CD4-positive, CD25-positive, alpha-beta regulatory T cell (primary cell): ENCODE measurements at regions not wholly inside any gene's neighbourhood (a gene's known extent, or its start where the extent isn't known, plus 50 kb on each side); places are given as distances from the start of the nearest gene placed in this dataset.
A peak's percentile ranks its signal among the peaks of the same experiment; 100 is the strongest.

ENCODE experiments used
- ATAC-seq, 2 donors: fragments of 150-1000 bp; cut with Tn5 transposase; one replicate each; pipeline ENCODE4 v1.10.0; 2021; ENCODE audit warnings: low read depth in 2 of 2, moderate number of reproducible peaks in 2 of 2, moderate library complexity in 1 of 2
- DNase-seq, 3 donors: peaks; one replicate each; pipeline versions ENCODE4 v3.0.0 to v3.0.0-alpha.2; 2012 to 2022; ENCODE audit warnings: mixed read lengths in 1 of 3
- H3K27ac ChIP-seq: one replicate; pipeline ENCODE4 v1.7.0; 2013; ENCODE audit warnings: mild to moderate bottlenecking, low read length; ENCODE audit not compliant: insufficient read depth, poor library complexity, severe bottlenecking
- H3K27me3 ChIP-seq: one replicate; pipeline ENCODE4 v1.7.0; 2013; ENCODE audit warnings: low read length; ENCODE audit not compliant: control insufficient read depth, insufficient read depth
- H3K36me3 ChIP-seq: one replicate; pipeline ENCODE4 v1.7.0; 2013; ENCODE audit warnings: mild to moderate bottlenecking, low read length, moderate library complexity; ENCODE audit not compliant: control insufficient read depth, insufficient read depth
- H3K4me1 ChIP-seq: 2 replicates; pipeline ENCODE4 v1.7.0; 2013; ENCODE audit warnings: mild to moderate bottlenecking, low read length; ENCODE audit not compliant: insufficient read depth, control insufficient read depth, poor library complexity, severe bottlenecking
- H3K4me3 ChIP-seq: one replicate; pipeline ENCODE4 v1.7.0; 2013; ENCODE audit warnings: low read depth, mild to moderate bottlenecking, low read length, moderate library complexity
- H3K9me3 ChIP-seq, 2 experiments: 1 replicate in 1 of 2; 2 replicates in 1 of 2; pipeline ENCODE4 v1.7.0; 2013; ENCODE audit warnings: low read length in 2 of 2, mild to moderate bottlenecking in 1 of 2, moderate library complexity in 1 of 2; ENCODE audit not compliant: control insufficient read depth in 2 of 2
- H3K27ac Mint-ChIP-seq, 3 donors: one replicate each; pipeline ENCODE4 v1.8.0; 2020 to 2022; ENCODE audit warnings: mild to moderate bottlenecking in 3 of 3, mixed read lengths in 3 of 3, moderate library complexity in 2 of 3
- H3K27me3 Mint-ChIP-seq: one replicate; pipeline ENCODE4 v1.8.0; 2022; ENCODE audit warnings: mild to moderate bottlenecking, mixed read lengths
- H3K36me3 Mint-ChIP-seq: one replicate; pipeline ENCODE4 v1.8.0; 2020; ENCODE audit warnings: mixed read lengths
- H3K4me1 Mint-ChIP-seq, 4 donors: one replicate each; pipeline ENCODE4 v1.8.0; 2020 to 2022; ENCODE audit warnings: mixed read lengths in 4 of 4, mild to moderate bottlenecking in 1 of 4
- H3K4me3 Mint-ChIP-seq, 4 donors: one replicate each; pipeline ENCODE4 v1.8.0; 2020 to 2022; ENCODE audit warnings: mild to moderate bottlenecking in 4 of 4, mixed read lengths in 4 of 4, moderate library complexity in 3 of 4
- H3K9me3 Mint-ChIP-seq, 7 donors: one replicate each; pipeline ENCODE4 v1.8.0; 2020 to 2022; ENCODE audit warnings: mixed read lengths in 7 of 7, mild to moderate bottlenecking in 3 of 7, moderate library complexity in 2 of 7

DNA sequence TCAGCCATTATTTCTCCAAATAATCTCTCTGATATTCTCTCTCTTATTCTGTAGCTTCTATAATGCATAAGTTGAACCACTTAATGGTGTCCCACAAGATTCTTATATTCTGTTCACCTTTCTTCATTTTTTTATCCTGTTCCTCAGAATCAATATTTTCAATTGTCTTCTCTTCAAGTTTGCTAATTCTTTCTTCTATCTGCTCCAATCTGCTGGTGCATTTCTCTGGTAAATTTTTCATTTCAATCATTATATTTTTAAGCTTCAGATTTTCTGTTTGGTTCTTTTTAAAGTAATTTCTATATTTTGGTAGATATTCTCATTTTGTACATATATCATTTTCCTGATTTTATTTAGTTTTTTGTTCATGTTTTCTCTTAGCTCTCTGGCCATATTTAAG is 272.6 kb downstream of the ZEB1 start:
- H3K27me3 ChIP-seq, result peaks cover under 1% of the 10 kb centered on the region
- peaks cover 6 to 10% of the 10 kb centered on the region in 2 experiments for H3K9me3 ChIP-seq
- no peaks in the 10 kb centered on the region for H3K4me1 ChIP-seq
- Mint-ChIP-seq H3K27ac (no peak overlapping the region), H3K4me3 (no peak overlapping the region), H3K4me1 (peaks cover 0 to 4% (median 0%) of the 10 kb centered on the region in 4 donors), H3K27me3 (peaks cover 28% of the 10 kb centered on the region), H3K36me3 (no peaks in the 10 kb centered on the region), H3K9me3 (peaks cover 2 to 25% (median 4%) of the 10 kb centered on the region in 7 donors)
- H3K36me3 ChIP-seq, result no peaks in the 10 kb centered on the region
- ATAC-seq, result no peak
- H3K27ac ChIP-seq, result no peak overlapping the region
- no peak overlapping the region for H3K4me3 ChIP-seq
- DNase-seq, result no peak

DNA sequence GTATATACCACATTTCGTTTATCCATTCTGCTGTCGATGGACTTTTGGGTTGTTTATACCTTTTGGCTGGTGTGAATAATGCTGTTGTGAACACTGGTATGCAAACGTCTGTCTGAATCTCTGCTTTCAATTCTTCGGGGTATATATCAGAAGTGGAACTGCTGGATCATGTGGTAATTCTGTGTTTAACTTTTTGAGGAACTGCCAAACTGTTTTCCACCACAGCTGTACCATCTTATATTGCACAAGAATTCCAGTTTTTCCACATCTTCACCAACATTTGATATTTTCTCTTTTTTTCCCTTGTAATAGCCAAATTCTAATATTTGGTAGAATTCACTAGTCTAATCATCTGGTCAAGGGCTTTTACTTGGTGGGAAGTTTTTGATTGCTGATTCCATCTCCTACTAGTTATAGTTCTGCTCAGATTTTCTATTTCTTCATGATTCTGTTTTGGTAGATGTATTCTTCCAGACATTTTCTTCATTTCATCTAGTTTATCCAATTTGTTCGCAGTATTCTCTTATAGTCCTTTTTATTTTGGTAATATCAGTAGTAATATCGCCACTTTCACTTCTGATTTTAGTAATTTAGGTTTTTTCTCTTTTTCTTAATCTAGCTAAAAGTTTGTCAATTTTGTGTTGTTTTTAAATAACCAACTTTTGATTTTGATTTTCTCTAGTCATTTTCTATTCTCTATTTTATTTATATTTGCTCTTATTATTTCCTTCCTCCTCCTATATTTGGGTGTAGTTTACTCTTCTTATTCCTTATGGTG is 271.2 kb downstream of the ZEB1 start:
- H3K4me3 ChIP-seq, result no peak overlapping the region
- peaks cover 0 to 4% (median 0%) of the 10 kb centered on the region in 4 donors for H3K4me1 Mint-ChIP-seq
- no peak overlapping the region for H3K27ac Mint-ChIP-seq
- H3K4me1 ChIP-seq, result no peaks in the 10 kb centered on the region
- ATAC-seq (no peak), DNase-seq (no peak)
- H3K36me3 ChIP-seq, result no peaks in the 10 kb centered on the region
- no peak overlapping the region for H3K4me3 Mint-ChIP-seq
- peaks cover 2 to 25% (median 4%) of the 10 kb centered on the region in 7 donors for H3K9me3 Mint-ChIP-seq
- peaks cover 5% of the 10 kb centered on the region for H3K27me3 ChIP-seq
- no peaks in the 10 kb centered on the region for H3K36me3 Mint-ChIP-seq
- H3K27ac ChIP-seq, result no peak overlapping the region
- H3K9me3 ChIP-seq, result peaks cover 6 to 10% of the 10 kb centered on the region in 2 experiments
- peaks cover 35% of the 10 kb centered on the region for H3K27me3 Mint-ChIP-seq

DNA sequence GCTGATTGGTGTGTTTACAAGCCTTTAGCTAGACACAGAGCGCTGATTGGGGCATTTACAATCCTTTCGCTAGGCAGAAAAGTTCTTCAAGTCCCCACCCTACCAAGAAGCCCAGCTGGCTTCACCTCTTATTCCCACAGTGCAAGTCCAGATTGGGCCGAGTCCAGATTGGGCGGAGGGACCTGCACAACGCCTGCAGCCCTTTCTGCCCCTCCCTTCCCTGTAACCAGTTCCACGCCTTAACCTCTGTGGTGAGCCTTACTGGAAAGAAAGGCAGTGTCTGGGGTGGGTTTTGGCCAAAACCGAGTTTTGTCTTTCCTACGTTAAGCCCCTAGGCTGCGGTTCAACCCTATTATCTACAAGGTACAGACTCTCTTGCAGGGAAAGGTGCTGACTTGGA is 268.7 kb downstream of the ZEB1 start:
- ATAC-seq (no peak), DNase-seq (no peak)
- H3K27ac ChIP-seq, result no peak overlapping the region
- peaks cover 5 to 9% of the 10 kb centered on the region in 2 experiments for H3K9me3 ChIP-seq
- peaks cover 5% of the 10 kb centered on the region for H3K27me3 ChIP-seq
- no peak overlapping the region for H3K4me3 ChIP-seq
- H3K4me1 ChIP-seq, result no peaks in the 10 kb centered on the region
- no peaks in the 10 kb centered on the region for H3K36me3 ChIP-seq
- Mint-ChIP-seq H3K4me3 (no peak overlapping the region), H3K4me1 (peaks cover 0 to 4% (median under 1%) of the 10 kb centered on the region in 4 donors), H3K36me3 (no peaks in the 10 kb centered on the region), H3K9me3 (peaks cover 2 to 17% (median 4%) of the 10 kb centered on the region in 7 donors), H3K27me3 (peaks cover 40% of the 10 kb centered on the region), H3K27ac (no peak overlapping the region)

DNA sequence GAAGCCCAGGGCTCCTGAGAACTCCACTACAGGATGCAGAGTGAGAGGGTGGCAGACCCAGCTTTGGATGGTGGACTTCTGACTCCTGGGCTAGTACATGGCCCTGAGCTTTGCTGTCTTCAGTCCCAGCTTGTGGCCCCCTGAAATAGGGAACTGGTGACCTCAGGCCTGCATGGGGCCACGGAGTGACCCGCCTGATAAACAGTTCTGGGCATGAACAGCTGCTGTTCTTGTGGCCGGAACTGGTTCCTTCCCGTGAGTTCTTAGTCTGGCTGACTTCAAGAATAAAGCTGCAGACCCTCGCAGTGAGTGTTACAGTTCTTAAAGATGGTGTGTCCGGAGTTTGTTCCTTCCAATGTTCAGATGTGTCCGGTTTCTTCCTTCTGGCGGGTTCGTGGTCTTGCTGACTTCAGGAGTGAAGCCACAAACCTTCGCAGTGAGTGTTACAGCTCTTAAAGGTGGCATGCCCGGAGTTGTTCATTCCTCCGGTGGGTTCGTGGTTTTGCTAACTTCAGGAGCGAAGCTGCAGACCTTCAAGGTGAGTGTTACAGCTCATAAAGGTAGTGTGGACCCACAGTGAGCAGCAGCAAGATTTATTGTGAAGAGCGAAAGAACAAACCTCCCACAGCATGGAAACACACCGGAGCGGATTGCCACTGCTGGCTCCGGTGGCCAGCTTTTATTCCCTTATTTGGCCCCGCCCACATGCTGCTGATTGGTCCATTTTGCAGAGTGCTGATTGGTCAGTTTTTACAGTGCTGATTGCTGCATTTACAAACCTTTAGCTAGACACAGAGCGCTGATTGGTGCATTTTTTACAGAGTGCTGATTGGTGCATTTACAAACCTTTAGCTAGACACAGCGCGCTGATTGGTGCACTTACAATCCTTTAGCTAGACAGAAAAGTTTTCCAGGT is 268.0 kb downstream of the ZEB1 start:
- Histone ChIP-seq H3K4me1 (no peaks in the 10 kb centered on the region), H3K4me3 (no peak overlapping the region), H3K27me3 (peaks cover 5% of the 10 kb centered on the region), H3K9me3 (peaks cover 1 to 2% of the 10 kb centered on the region in 2 experiments), H3K27ac (no peak overlapping the region), H3K36me3 (no peaks in the 10 kb centered on the region)
- no peak overlapping the region for H3K27ac Mint-ChIP-seq
- DNase-seq (no peak), ATAC-seq (no peak)
- H3K4me1 Mint-ChIP-seq, result peaks cover 0 to 4% (median under 1%) of the 10 kb centered on the region in 4 donors
- peaks cover 40% of the 10 kb centered on the region for H3K27me3 Mint-ChIP-seq
- H3K4me3 Mint-ChIP-seq, result peak overlapping the region in 1 of 4 donors; percentile 21
- peaks cover 2 to 13% (median 4%) of the 10 kb centered on the region in 7 donors for H3K9me3 Mint-ChIP-seq
- no peaks in the 10 kb centered on the region for H3K36me3 Mint-ChIP-seq

DNA sequence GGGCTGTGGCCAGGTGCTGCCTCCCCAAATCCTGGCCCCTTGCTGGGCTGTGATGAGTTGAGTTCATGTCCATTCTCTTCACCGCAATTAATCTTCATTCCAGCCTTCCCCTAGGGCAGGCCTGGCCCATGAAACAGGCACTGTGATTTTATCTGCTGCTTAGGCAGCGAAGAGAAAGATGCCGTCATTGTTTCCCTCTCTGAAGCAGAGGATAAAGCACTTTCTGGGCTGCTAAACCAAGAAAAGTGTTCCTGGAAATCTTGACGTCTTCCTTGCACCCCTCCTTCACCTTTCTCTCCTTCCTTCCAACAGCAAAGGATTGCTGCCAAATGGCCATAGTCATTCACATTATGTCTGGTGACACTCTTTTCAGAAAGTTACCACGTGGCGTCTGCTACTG is 265.9 kb downstream of the ZEB1 start:
- Histone ChIP-seq H3K27ac (no peak overlapping the region), H3K9me3 (no peaks in the 10 kb centered on the region), H3K4me3 (no peak overlapping the region), H3K4me1 (no peaks in the 10 kb centered on the region), H3K27me3 (peaks cover 5% of the 10 kb centered on the region), H3K36me3 (no peaks in the 10 kb centered on the region)
- Mint-ChIP-seq H3K4me1 (peaks cover 0 to 4% (median under 1%) of the 10 kb centered on the region in 4 donors), H3K36me3 (no peaks in the 10 kb centered on the region), H3K27ac (no peak overlapping the region), H3K9me3 (peaks cover 0 to 3% (median 0%) of the 10 kb centered on the region in 7 donors), H3K27me3 (peaks cover 27% of the 10 kb centered on the region), H3K4me3 (no peak overlapping the region)
- ATAC-seq, result no peak
- no peak for DNase-seq

DNA sequence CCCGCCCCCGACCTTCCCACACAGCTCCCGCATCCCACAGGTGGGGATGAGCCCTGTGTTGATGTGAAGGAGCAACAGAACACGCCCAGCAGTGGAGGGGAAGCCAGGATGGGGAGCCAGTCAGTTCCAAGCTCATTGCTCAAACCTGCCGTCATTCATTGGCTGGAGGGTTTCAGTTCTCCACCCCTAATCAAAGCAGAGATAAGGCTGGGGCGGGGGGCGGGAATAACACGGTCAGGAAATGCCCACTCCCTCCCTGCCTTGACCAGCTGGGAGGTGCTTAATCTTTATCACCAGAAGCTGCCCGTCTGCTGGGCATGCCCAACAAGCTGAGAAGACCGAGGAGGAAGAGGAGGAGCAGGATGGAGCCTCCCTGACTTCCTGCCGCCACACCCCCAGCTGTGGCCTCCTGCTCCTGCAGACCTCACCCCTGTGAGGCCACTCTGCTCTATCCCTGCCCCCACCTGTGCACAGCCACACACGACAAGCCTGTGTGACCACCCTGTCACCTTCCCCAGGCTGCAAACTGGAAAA is 265.1 kb downstream of the ZEB1 start:
- Histone ChIP-seq H3K27me3 (peaks cover 5% of the 10 kb centered on the region), H3K36me3 (no peaks in the 10 kb centered on the region), H3K4me3 (no peak overlapping the region), H3K4me1 (no peaks in the 10 kb centered on the region), H3K9me3 (no peaks in the 10 kb centered on the region), H3K27ac (no peak overlapping the region)
- Mint-ChIP-seq H3K27ac (no peak overlapping the region), H3K9me3 (peaks cover 0 to 3% (median 0%) of the 10 kb centered on the region in 7 donors), H3K4me1 (peaks cover 0 to 4% (median under 1%) of the 10 kb centered on the region in 4 donors), H3K4me3 (no peak overlapping the region), H3K27me3 (peaks cover 27% of the 10 kb centered on the region), H3K36me3 (no peaks in the 10 kb centered on the region)
- DNase-seq, result no peak
- ATAC-seq, result no peak

DNA sequence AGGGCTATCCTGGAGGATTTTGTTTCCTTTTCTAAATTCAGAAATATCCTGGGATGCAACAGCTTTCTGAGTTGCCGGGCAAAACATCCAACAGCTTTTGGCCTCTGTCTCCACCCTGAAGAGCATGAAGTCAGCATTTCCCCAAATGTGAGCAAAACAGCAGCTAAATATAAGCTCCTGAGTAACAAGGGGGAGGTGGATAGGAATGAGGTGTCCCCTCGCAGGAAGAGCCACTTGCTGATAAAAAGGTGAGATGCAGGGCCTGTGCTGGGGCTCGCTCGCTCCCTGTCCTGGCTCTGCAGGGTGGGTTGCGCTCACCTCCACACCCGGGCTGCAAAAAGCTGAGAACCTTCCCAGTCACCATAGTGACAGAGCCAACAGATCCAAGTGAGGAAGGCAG is 264.3 kb downstream of the ZEB1 start:
- Histone ChIP-seq H3K27ac (no peak overlapping the region), H3K36me3 (no peaks in the 10 kb centered on the region), H3K4me3 (no peak overlapping the region), H3K27me3 (peaks cover 5% of the 10 kb centered on the region), H3K4me1 (no peaks in the 10 kb centered on the region), H3K9me3 (no peaks in the 10 kb centered on the region)
- Mint-ChIP-seq H3K27ac (no peak overlapping the region), H3K36me3 (no peaks in the 10 kb centered on the region), H3K9me3 (peaks cover 0 to 6% (median 0%) of the 10 kb centered on the region in 7 donors), H3K27me3 (peaks cover 30% of the 10 kb centered on the region), H3K4me3 (no peak overlapping the region), H3K4me1 (peaks cover 0 to 10% (median 2%) of the 10 kb centered on the region in 4 donors)
- no peak for ATAC-seq
- DNase-seq, result no peak
